Mucosa of rectum (tissue), 2 donors: ENCODE measurements at regions not wholly inside any gene's neighbourhood (a gene's known extent, or its start where the extent isn't known, plus 50 kb on each side); places are given as distances from the start of the nearest gene placed in this dataset.
"Not testable (repeated sequence)": the region's sequence is repeated elsewhere in the genome, so short reads cannot be mapped to it uniquely, and the experiment has no call there.

ENCODE experiments used
- H3K27ac ChIP-seq, 2 donors: one replicate each; pipeline ENCODE4 v1.7.0; 2013; ENCODE audit warnings: inconsistent platforms in 2 of 2, low read depth in 2 of 2, low read length in 2 of 2
- H3K27me3 ChIP-seq, 2 donors: one replicate each; pipeline ENCODE4 v1.7.0; 2013; ENCODE audit warnings: low read length in 2 of 2; ENCODE audit not compliant: control insufficient read depth in 2 of 2, insufficient read depth in 2 of 2
- H3K36me3 ChIP-seq, 2 donors: one replicate each; pipeline ENCODE4 v1.7.0; 2013; ENCODE audit warnings: low read length in 2 of 2; ENCODE audit not compliant: control insufficient read depth in 2 of 2, insufficient read depth in 2 of 2
- H3K4me1 ChIP-seq, 2 donors: one replicate each; pipeline ENCODE4 v1.7.0; 2013; ENCODE audit warnings: low read length in 2 of 2, mild to moderate bottlenecking in 1 of 2; ENCODE audit not compliant: control insufficient read depth in 2 of 2, insufficient read depth in 2 of 2
- H3K4me3 ChIP-seq, 2 donors: one replicate each; pipeline ENCODE4 v1.7.0; 2013; ENCODE audit warnings: low read length in 2 of 2
- H3K9ac ChIP-seq, 2 donors: one replicate each; pipeline ENCODE4 v1.7.0; 2013; ENCODE audit warnings: low read length in 2 of 2, low read depth in 1 of 2, mild to moderate bottlenecking in 1 of 2
- H3K9me3 ChIP-seq, 2 donors: one replicate each; pipeline ENCODE4 v1.7.0; 2013; ENCODE audit warnings: low read length in 2 of 2; ENCODE audit not compliant: control insufficient read depth in 2 of 2
- donor health status: healthy.
- donor health status: Normal muscosa, but diverticular disease.

GRCh38 chr22:23460517-23461031, 119.5 kb downstream of the IGLL1 start:
- not testable (repeated sequence) for H3K9me3 ChIP-seq, H3K27me3 ChIP-seq, H3K9ac ChIP-seq, H3K36me3 ChIP-seq, H3K4me1 ChIP-seq, H3K4me3 ChIP-seq, H3K27ac ChIP-seq

DNA sequence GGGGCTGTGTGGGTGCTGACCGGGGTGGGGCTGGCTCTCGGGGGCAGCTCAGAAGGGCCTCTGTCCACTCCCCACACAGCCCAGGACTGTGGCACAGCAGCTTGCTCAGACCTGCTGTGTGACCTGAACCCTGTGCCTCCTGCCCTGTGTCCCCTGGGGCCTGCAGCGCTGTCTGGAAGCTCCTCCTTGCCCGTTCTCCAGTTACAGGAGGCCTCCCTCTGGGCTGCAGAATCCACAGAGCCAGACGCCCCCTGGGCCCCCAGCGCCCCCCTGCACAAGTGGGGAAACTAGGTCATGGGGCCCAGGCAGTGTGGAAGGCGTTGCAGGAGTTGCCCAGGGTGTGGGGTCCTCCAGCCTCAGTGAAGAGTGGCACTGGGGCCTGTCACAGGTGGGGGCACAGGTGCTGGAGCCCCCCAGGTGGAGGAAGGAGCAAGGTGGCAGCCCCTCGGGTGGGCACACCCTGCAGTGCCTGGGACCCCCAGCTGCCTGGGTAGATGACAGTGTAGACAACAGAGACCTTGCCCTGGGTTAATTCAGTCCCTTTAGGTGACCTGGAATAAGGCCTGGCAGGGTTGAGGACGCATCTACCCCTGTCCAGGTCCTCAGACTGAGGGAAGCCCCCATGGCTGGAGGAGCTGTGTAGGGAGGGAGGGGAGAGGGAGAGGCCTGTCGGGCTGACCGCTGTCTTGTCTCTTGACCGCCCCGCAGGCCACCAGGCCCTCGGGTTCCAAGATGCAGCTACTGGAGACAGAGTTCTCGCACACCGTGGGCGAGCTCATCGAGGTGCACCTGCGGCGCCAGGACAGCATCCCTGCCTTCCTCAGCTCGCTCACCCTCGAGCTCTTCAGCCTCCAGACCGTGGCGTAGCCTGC, 120.2 kb downstream of the IGLL1 start:
- not testable (repeated sequence) for H3K4me1 ChIP-seq, H3K9ac ChIP-seq, H3K27ac ChIP-seq, H3K36me3 ChIP-seq, H3K4me3 ChIP-seq, H3K9me3 ChIP-seq, H3K27me3 ChIP-seq

DNA sequence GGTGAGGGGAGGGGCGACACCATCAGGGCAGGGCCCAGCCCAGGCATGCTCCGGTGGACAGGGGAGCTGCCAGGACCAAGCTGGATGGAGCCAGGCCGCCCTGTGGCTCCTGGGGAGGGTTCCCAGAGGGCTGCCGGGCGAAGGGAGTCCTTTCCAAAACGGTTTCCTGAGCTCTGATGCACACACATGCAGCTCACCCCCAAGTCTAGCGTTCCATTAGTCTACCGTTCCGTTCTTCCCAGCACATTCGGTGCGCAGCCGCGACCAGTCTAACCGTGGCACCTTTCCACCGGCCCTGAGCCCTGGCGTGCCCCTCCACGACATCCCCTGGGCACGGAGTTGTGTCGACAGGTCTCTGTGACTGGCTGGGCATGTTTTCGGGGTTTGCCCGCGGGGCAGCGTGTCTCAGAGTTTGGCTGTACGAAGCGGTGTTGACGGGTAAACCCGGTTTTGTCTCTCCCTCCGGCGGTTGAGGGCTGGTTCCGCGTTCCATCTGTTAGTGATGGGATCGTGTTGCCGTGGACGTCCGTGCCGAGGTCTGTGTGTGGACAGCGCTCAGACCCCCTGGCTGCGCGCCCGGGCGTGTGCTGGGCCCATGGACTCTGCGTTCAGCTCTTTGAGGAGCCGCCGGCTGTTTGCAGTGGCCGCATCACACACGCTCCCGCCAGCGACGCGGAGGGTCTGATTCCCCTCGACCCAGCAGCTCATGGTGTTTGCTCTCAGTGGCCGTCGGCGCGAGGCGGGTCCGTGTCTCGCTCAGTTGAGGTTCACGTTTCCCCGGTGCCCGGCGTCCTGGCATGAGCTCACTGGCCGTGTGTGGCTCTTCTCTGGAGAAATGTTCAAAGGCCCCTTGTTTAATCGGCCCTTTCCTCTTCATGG, 121.2 kb downstream of the IGLL1 start:
- H3K4me3 ChIP-seq, result no peak overlapping the region
- H3K9me3 ChIP-seq, result no peaks in the 10 kb centered on the region
- no peaks in the 10 kb centered on the region for H3K36me3 ChIP-seq
- no peaks in the 10 kb centered on the region for H3K4me1 ChIP-seq
- no peak overlapping the region for H3K27ac ChIP-seq
- no peaks in the 10 kb centered on the region for H3K27me3 ChIP-seq
- no peak overlapping the region for H3K9ac ChIP-seq

DNA sequence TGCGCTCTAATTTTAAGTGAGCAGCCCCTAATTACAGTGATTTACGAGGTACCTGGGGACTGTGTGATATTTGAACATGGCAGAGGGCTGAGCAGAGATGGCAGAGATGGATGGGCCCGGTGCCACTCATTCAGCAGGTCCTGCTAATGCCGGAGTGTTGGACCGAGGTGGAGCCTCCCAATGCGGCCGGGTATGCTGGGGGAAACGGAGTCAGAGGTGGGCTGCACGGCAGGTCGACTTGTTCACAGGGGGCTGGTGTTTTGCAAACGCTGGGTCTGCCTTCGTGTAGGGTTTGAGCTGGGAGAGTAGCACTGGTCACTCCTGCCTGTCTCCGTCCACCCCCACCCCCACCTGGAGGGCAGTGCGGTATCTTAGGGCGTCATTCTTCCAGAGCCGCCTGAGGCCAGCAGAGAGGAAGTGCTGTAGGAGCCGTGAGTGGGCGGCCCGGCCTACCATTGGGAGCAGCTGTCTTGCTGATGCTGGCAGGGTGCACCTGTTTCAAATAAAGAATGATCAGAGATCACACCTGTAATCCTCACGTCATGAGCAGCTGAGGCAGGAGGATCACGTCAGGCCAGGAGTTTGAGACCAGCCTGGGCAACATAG, 122.6 kb downstream of the IGLL1 start:
- Histone ChIP-seq H3K4me3 (no peak overlapping the region), H3K9me3 (no peaks in the 10 kb centered on the region), H3K27me3 (no peaks in the 10 kb centered on the region), H3K9ac (no peak overlapping the region), H3K27ac (no peak overlapping the region), H3K4me1 (no peaks in the 10 kb centered on the region), H3K36me3 (no peaks in the 10 kb centered on the region)

- not testable (repeated sequence) for H3K27me3 ChIP-seq, H3K9ac ChIP-seq, H3K36me3 ChIP-seq, H3K9me3 ChIP-seq, H3K4me1 ChIP-seq, H3K27ac ChIP-seq, H3K4me3 ChIP-seq
Observed at GRCh38 chr22:23456666-23457379, 123.3 kb downstream of the IGLL1 start.

DNA sequence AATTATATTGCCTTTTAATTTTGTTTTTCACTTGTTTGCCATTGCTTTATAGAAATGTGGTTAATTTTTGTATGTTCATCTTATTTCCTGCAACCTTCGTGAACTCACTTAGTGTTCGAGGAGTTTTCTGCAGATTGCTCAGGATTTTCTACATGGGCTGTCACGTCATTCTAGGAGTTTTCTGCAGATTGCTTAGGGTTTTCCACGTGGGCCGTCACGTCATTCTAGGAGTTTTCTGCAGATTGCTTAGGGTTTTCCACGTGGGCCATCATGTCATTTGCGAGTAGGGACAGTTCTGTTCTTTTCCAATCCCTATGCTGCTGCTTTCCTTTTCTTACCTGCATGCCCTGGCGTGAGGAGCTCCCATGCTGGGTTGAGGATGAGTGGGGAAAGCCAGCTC, 125.7 kb downstream of the IGLL1 start:
- not testable (repeated sequence) for H3K9ac ChIP-seq, H3K27me3 ChIP-seq, H3K9me3 ChIP-seq, H3K27ac ChIP-seq, H3K36me3 ChIP-seq, H3K4me1 ChIP-seq, H3K4me3 ChIP-seq

- Histone ChIP-seq H3K4me1 (no peaks in the 10 kb centered on the region), H3K9me3 (no peaks in the 10 kb centered on the region), H3K9ac (no peak overlapping the region), H3K27me3 (no peaks in the 10 kb centered on the region), H3K27ac (no peak overlapping the region), H3K4me3 (no peak overlapping the region), H3K36me3 (no peaks in the 10 kb centered on the region)
Observed at GRCh38 chr22:23453277-23453676, 126.8 kb downstream of the IGLL1 start.

DNA sequence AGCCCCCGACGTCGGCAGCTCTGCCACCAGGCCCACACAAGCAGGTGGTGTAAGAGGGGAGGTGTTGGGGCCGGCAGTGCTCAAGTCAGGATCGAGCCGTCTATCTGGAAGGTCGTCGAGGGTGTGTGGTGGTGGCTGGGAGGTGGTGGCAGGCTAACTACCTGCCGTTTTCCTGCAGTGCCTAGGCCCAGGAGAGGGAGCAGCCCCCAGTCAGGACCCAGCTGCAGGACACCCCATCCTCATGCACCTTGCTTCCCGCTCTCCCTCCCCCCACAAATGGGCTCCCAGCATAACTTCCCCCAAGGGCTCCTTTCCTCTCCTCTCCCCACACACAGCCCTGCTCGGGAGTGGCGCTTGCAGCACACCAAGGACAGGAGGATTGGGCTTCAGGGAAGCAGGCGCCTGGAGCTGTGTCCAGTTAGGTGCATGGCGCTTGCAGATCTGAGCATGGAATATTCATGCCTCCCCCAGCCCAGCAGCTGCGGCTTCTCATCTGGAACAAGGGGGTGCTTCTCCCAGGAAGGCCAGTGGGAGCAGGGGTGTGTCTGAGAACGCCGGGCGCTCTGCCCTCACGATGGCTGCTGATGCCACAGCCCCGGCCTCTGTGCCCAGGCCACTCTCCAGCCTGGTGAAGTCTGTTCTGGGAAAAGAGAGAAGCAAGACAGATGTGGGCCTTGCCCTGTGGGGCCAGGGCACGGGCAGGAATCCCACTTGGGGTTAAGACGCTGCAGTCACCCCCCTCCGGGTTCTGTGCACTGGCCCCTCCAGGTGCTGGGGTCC, 127.7 kb downstream of the IGLL1 start:
- Histone ChIP-seq H3K4me3 (no peak overlapping the region), H3K27ac (no peak overlapping the region), H3K27me3 (no peaks in the 10 kb centered on the region), H3K36me3 (no peaks in the 10 kb centered on the region), H3K9ac (no peak overlapping the region), H3K9me3 (no peaks in the 10 kb centered on the region), H3K4me1 (no peaks in the 10 kb centered on the region)

- not testable (repeated sequence) for H3K36me3 ChIP-seq, H3K9me3 ChIP-seq, H3K27ac ChIP-seq, H3K9ac ChIP-seq, H3K27me3 ChIP-seq, H3K4me1 ChIP-seq, H3K4me3 ChIP-seq
Observed at GRCh38 chr22:23451452-23452230, 128.4 kb downstream of the IGLL1 start.
